Kidney epithelial cell (primary cell): ENCODE measurements at regions not wholly inside any gene's neighbourhood (a gene's known extent, or its start where the extent isn't known, plus 50 kb on each side); places are given as distances from the start of the nearest gene placed in this dataset.

ENCODE experiments used
- DNase-seq: peaks from one replicate; pipeline ENCODE4 v3.0.0-alpha.2; 2010; ENCODE audit warnings: low read depth
- H3K27me3 ChIP-seq: 2 replicates; pipeline ENCODE4 v1.6.0; 2011; ENCODE audit warnings: low read length; ENCODE audit not compliant: control insufficient read depth, insufficient read depth
- H3K36me3 ChIP-seq: 2 replicates; pipeline ENCODE4 v1.5.1; 2011; ENCODE audit warnings: low read length; ENCODE audit not compliant: control insufficient read depth, insufficient read depth
- H3K4me3 ChIP-seq: 2 replicates; pipeline ENCODE4 v1.5.1; 2011; ENCODE audit warnings: low read depth, mild to moderate bottlenecking, control low read depth, low read length
- CTCF ChIP-seq: IDR thresholded peaks from 2 replicates; pipeline ENCODE4 v1.5.1; 2011; ENCODE audit warnings: mild to moderate bottlenecking, moderate library complexity, low read length, control low read depth, inconsistent platforms; ENCODE audit not compliant: insufficient read depth, poor library complexity, severe bottlenecking

- Histone ChIP-seq H3K4me3 (no peak overlapping the region), H3K27me3 (no peaks in the 10 kb centered on the region), H3K36me3 (no peaks in the 10 kb centered on the region)
- no peak for DNase-seq
- TF ChIP-seq CTCF, result no peak
These were observed 253.0 kb upstream of the NDST4 start for GRCh38 chr4:115366390-115366789.

- no peak for DNase-seq
- Histone ChIP-seq H3K4me3 (no peak overlapping the region), H3K36me3 (no peaks in the 10 kb centered on the region), H3K27me3 (no peaks in the 10 kb centered on the region)
- TF ChIP-seq CTCF, result no peak
These were observed 251.8 kb upstream of the NDST4 start for GRCh38 chr4:115365185-115365584.

- no peak for TF ChIP-seq CTCF
- Histone ChIP-seq H3K27me3 (no peaks in the 10 kb centered on the region), H3K4me3 (no peak overlapping the region), H3K36me3 (no peaks in the 10 kb centered on the region)
- no peak for DNase-seq
These were observed 248.4 kb upstream of the NDST4 start for GRCh38 chr4:115361781-115362180.

GRCh38 chr4:115360431-115360830, 247.0 kb upstream of the NDST4 start:
- H3K36me3 ChIP-seq, result no peaks in the 10 kb centered on the region
- no peaks in the 10 kb centered on the region for H3K27me3 ChIP-seq
- no peak for TF ChIP-seq CTCF
- no peak for DNase-seq
- H3K4me3 ChIP-seq, result no peak overlapping the region

- no peak for DNase-seq
- no peak for TF ChIP-seq CTCF
These were observed 244.4 kb upstream of the NDST4 start for GRCh38 chr4:115357776-115358175.

GRCh38 chr4:115356176-115356575, 242.8 kb upstream of the NDST4 start:
- no peaks in the 10 kb centered on the region for H3K27me3 ChIP-seq
- no peak for TF ChIP-seq CTCF
- no peak overlapping the region for H3K4me3 ChIP-seq
- DNase-seq, result no peak
- no peaks in the 10 kb centered on the region for H3K36me3 ChIP-seq

More at GRCh38 chr4:115357776-115358175, 244.4 kb upstream of the NDST4 start:
- H3K36me3 ChIP-seq, result no peaks in the 10 kb centered on the region
- H3K4me3 ChIP-seq, result no peak overlapping the region
- no peaks in the 10 kb centered on the region for H3K27me3 ChIP-seq
